DMS153 (cell line): ENCODE measurements at regions not wholly inside any gene's neighbourhood (a gene's known extent, or its start where the extent isn't known, plus 50 kb on each side); places are given as distances from the start of the nearest gene placed in this dataset.

Experiments used
- DNase-seq: peaks from one replicate; lab custom pipeline; 2025; lab: John Stamatoyannopoulos, UW

- DNase-seq = no peak
These were observed 467.7 kb upstream of the FAT3 start for GRCh38 chr11:91756829-91757480.

- no peak for DNase-seq
These were observed 468.5 kb upstream of the FAT3 start for GRCh38 chr11:91755951-91756707.

GRCh38 chr11:91755526-91755925, 469.1 kb upstream of the FAT3 start:
- DNase-seq = no peak

GRCh38 chr11:91749251-91749650, 475.4 kb upstream of the FAT3 start:
- DNase-seq = no peak

- no peak for DNase-seq
These were observed 482.5 kb upstream of the FAT3 start for GRCh38 chr11:91742155-91742554.

- DNase-seq = no peak
These were observed 493.6 kb upstream of the FAT3 start for GRCh38 chr11:91731051-91731450.

GRCh38 chr11:91730620-91731019, 494.0 kb upstream of the FAT3 start:
- DNase-seq = no peak

GRCh38 chr11:91730057-91730456, 494.6 kb upstream of the FAT3 start:
- no peak for DNase-seq

GRCh38 chr11:91717169-91717568, 507.4 kb upstream of the FAT3 start:
- DNase-seq = no peak

GRCh38 chr11:91707652-91708482, 516.8 kb upstream of the FAT3 start:
- DNase-seq = no peak

- no peak for DNase-seq
These were observed 521.6 kb upstream of the FAT3 start for GRCh38 chr11:91703042-91703441.

- DNase-seq = no peak
These were observed 523.8 kb upstream of the FAT3 start for GRCh38 chr11:91700854-91701253.

- no peak for DNase-seq
These were observed 525.8 kb upstream of the FAT3 start for GRCh38 chr11:91698845-91699244.

GRCh38 chr11:91694331-91694730, 530.3 kb upstream of the FAT3 start:
- DNase-seq = no peak

- no peak for DNase-seq
These were observed 532.7 kb upstream of the FAT3 start for GRCh38 chr11:91691872-91692271.

GRCh38 chr11:91688672-91689071, 535.9 kb upstream of the FAT3 start:
- no peak for DNase-seq

GRCh38 chr11:91686700-91687099, 537.9 kb upstream of the FAT3 start:
- DNase-seq = peak; percentile 58

- DNase-seq = no peak
These were observed 538.3 kb upstream of the FAT3 start for GRCh38 chr11:91686281-91686680.

GRCh38 chr11:91673705-91674104, 550.9 kb upstream of the FAT3 start:
- DNase-seq = no peak

GRCh38 chr11:91664521-91664920, 560.1 kb upstream of the FAT3 start:
- DNase-seq = peak; percentile 21

- no peak for DNase-seq
These were observed 564.6 kb upstream of the FAT3 start for GRCh38 chr11:91660036-91660435.

- no peak for DNase-seq
These were observed 569.9 kb upstream of the FAT3 start for GRCh38 chr11:91654686-91655085.
